Inferior parietal cortex (tissue), 1 donor: ENCODE measurements at regions not wholly inside any gene's neighbourhood (a gene's known extent, or its start where the extent isn't known, plus 50 kb on each side); places are given as distances from the start of the nearest gene placed in this dataset.
A peak's percentile ranks its signal among the peaks of the same experiment; 100 is the strongest.

Experiments
- DNase-seq: peaks from one replicate; pipeline ENCODE4 v3.0.0-alpha.2; 2016; ENCODE audit errors: extremely low spot score

- DNase-seq, result no peak
Measured at GRCh38 chr3:168312984-168313383, 217.3 kb upstream of the GOLIM4 start.

- no peak for DNase-seq
Measured at GRCh38 chr3:168307893-168308292, 212.2 kb upstream of the GOLIM4 start.

- no peak for DNase-seq
Measured at GRCh38 chr3:168295027-168295426, 199.3 kb upstream of the GOLIM4 start.

- DNase-seq, result no peak
Measured at GRCh38 chr3:168292296-168292695, 196.6 kb upstream of the GOLIM4 start.

GRCh38 chr3:168289471-168290008, 193.8 kb upstream of the GOLIM4 start:
- DNase-seq, result no peak

GRCh38 chr3:168288511-168289401, 193.0 kb upstream of the GOLIM4 start:
- DNase-seq, result no peak

- no peak for DNase-seq
Measured at GRCh38 chr3:168285506-168285905, 189.8 kb upstream of the GOLIM4 start.

- DNase-seq, result no peak
Measured at GRCh38 chr3:168284728-168285127, 189.0 kb upstream of the GOLIM4 start.

- DNase-seq, result no peak
Measured at GRCh38 chr3:168275662-168276061, 179.9 kb upstream of the GOLIM4 start.

- no peak for DNase-seq
Measured at GRCh38 chr3:168273917-168274316, 178.2 kb upstream of the GOLIM4 start.

GRCh38 chr3:168273036-168273435, 177.3 kb upstream of the GOLIM4 start:
- no peak for DNase-seq

GRCh38 chr3:168272343-168272985, 176.7 kb upstream of the GOLIM4 start:
- no peak for DNase-seq

GRCh38 chr3:168271932-168272331, 176.2 kb upstream of the GOLIM4 start:
- DNase-seq, result no peak

- DNase-seq, result no peak
Measured at GRCh38 chr3:168269001-168269400, 173.3 kb upstream of the GOLIM4 start.

- no peak for DNase-seq
Measured at GRCh38 chr3:168267179-168267578, 171.5 kb upstream of the GOLIM4 start.

GRCh38 chr3:168266335-168266734, 170.6 kb upstream of the GOLIM4 start:
- DNase-seq, result no peak

- DNase-seq, result no peak
Measured at GRCh38 chr3:168262887-168263286, 167.2 kb upstream of the GOLIM4 start.

GRCh38 chr3:168260859-168261258, 165.1 kb upstream of the GOLIM4 start:
- DNase-seq, result no peak

GRCh38 chr3:168251371-168251770, 155.6 kb upstream of the GOLIM4 start:
- peak; percentile 18 for DNase-seq

- peak; percentile 13 for DNase-seq
Measured at GRCh38 chr3:168250415-168250861, 154.7 kb upstream of the GOLIM4 start.

GRCh38 chr3:168249550-168250414, 154.1 kb upstream of the GOLIM4 start:
- peak; percentile 39 for DNase-seq

GRCh38 chr3:168249205-168249549, 153.5 kb upstream of the GOLIM4 start:
- DNase-seq, result no peak
